AG08395 (cell line): ENCODE measurements at regions not wholly inside any gene's neighbourhood (a gene's known extent, or its start where the extent isn't known, plus 50 kb on each side); places are given as distances from the start of the nearest gene placed in this dataset.
A peak's percentile ranks its signal among the peaks of the same experiment; 100 is the strongest.

Source experiments
- DNase-seq: peaks from one replicate; pipeline ENCODE4 v3.0.0; 2012; ENCODE audit warnings: mixed read lengths, low spot score

DNA sequence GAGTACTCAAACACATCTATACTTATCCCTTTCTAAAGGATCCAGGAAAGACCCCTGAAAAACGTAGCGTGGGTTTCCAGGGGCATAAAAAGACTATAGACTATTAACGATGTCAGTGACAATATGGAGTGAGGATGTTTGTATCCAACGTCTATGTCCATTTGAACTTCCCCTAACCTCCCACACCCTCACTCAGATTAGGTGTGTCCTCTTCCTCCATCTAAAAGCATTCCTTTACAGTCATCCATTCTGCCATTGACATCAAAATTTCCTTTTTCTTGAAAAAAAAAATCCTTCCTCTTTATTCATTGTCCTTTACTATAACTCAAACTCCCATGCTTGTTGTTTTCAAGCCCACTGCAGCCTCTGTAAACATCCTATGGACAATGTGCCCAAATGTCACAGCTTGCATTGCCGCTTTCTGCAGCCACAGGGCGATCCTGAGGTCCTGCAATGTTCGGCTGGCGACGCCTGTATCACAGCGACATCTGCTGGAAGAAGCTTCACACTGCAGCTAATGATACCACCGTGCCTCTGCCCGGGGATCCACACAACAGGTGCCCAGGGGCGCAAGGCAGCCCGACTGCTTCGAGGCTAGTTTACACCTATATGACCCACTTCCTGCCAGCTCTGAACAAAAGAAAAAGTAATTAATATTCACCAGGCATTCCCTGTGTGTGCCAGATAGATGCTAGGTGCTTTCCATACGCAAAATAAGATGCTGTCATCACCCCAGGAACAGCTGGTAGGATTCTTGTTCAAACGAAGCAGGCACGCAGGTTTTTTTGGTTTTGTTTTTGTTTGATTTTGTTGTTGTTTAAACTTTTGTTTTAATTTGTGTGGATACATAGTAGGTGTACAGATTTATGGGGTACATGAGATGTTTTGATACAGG is 267.9 kb upstream of the GHITM start:
- peak; percentile 77 for DNase-seq

- DNase-seq, result no peak
These were observed 259.0 kb upstream of the GHITM start for GRCh38 chr10:83880252-83880791.

DNA sequence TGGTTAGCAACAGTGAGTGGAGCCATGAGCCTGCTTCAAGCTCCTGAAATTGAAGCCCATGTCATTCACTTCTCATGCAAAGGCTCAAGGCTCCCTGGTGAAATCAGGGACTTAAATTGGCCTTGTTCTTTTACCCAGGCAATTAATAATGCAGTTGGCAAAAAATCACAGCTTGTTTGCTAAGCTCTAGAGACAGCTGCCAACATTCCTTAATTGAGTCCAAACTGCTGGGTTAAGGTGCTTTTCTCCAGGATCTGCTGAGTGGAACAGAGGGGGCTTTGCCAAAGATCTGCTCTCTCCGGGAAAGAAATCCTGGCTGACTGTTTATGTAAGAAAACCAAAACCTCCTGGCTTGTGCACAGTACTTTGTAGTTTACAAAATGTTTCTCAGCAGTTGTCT is 257.6 kb upstream of the GHITM start:
- DNase-seq, result no peak

- no peak for DNase-seq
These were observed 252.4 kb upstream of the GHITM start for GRCh38 chr10:83886871-83887270.

DNA sequence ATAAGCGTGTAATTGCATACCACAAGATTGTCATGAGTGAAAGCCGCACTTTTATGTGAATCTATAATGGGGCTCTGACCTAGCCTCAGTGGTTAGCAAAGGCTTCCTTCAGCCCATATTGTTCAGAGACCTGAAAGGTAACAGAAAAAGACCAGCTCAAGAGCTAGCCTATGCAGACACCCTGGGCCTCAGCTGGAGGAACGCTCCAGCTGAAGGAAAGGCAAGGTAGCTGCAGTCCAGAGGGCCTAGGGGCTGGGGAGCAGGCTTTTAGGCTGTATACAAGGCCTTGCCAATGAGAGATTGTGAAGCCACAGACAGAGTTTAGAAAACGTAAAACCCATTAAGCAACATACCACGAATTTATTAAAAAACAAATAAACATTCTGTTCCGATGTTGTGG is 246.6 kb upstream of the GHITM start:
- DNase-seq, result no peak

DNA sequence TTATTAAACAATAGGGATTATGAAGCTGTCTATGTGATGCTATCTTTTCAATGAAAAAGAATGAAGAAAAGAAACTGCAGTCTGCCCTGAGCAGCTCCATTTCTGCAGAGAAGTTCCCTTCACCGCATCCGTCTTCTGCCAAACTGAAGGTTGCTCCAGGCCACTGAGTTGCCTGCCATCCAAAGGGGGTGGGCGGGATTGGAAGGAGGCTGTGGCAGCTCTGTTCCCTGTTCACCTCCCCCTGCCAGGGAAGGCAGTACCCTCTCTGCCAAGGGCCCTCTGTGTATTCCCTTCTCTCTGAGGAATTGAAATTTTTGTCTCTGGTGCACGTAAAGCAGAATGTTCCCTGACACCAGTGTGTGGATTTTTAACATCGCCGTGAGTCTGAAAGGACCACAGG is 243.1 kb upstream of the GHITM start:
- DNase-seq, result no peak

DNA sequence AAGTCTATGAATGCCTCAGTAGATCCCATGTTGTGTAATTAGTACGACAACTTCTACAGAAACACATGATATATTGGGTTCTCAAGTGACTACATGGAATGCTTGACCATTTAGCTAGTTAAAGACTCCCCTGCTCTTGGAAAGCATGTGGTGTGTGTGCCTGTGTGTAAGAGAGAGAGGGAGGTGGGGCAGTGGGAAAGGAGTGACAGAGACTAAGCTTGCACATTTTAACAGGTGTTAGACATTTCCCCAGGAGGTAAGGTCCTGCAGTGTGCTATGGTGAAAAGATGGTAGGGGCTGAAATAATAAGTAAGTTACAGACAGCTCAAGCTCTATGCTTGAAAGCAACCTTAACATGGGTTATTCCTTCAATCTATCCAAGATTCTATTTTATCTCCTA is 241.7 kb upstream of the GHITM start:
- no peak for DNase-seq

GRCh38 chr10:83908506-83908905 is 230.8 kb upstream of the GHITM start:
- DNase-seq, result no peak

DNA sequence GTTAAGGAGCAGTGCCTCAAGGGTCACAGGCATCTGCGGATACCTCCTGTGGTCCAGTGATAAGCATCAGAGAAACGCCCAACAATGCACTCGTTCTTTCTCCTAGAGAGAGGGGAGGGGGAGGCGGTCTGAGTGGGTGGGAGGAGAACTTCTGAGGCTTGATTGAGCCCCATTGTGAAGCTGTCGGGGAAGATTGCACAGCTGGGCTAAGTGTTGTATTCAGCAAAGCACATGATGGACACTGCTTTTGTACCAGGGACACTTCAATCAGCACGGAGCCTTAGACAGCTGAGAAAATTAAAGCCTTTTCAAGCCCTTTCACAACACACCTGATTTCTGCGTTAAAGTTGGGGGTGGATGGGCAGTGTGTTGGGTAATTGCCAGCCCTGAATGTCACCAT is 230.3 kb upstream of the GHITM start:
- no peak for DNase-seq

- no peak for DNase-seq
These were observed 223.5 kb upstream of the GHITM start for GRCh38 chr10:83915801-83916200.

DNA sequence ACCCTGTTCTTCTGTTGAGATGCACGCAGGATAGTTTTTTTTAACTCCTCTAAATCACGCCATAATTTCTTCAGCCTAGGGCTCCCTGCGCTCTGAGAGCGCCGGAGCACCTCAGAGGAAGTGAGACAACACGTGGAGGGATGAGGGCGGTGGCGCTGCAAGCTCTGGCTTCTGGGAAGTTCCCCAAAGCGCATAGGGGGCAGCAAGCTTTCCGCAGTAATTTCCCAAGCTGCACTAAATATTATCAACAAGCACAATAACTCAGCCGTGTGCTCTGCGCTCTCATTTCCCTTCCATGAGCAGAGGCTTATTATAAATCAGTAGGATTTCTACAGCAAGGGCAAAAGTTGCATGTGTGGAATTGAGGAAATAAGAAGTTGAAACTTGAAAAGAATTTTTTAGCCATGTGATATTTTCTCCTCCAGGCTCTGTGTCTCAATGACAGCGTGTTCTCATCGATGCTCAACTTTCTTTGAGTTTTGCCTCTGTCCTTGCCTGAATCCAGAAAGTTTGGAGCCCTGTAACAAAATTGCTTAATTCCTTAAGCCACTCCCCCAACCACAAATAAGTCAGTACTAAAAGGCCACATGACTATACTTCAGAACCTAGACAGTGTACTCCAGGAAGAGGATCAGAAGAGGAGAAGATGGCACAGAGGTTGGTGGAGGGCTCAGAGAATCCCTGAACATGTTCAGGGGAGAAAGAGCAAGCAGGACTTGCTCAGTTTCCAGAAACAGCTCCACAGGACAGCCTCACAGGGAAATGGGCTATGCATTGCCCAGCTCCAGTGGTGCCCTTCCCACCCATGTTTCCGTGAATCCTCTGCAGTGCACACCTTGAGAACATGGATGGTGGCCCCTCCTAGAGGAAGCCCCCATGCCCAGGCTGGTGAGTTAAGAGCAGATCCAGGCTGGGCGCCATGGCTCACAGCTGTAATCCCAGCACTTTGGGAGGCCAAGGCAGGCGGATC is 221.5 kb upstream of the GHITM start:
- DNase-seq, result no peak

- no peak for DNase-seq
These were observed 220.1 kb upstream of the GHITM start for GRCh38 chr10:83919187-83919586.

- DNase-seq, result no peak
These were observed 217.1 kb upstream of the GHITM start for GRCh38 chr10:83921984-83922860.

GRCh38 chr10:83925133-83925532 is 214.2 kb upstream of the GHITM start:
- no peak for DNase-seq

- no peak for DNase-seq
These were observed 212.7 kb upstream of the GHITM start for GRCh38 chr10:83926606-83927005.

DNA sequence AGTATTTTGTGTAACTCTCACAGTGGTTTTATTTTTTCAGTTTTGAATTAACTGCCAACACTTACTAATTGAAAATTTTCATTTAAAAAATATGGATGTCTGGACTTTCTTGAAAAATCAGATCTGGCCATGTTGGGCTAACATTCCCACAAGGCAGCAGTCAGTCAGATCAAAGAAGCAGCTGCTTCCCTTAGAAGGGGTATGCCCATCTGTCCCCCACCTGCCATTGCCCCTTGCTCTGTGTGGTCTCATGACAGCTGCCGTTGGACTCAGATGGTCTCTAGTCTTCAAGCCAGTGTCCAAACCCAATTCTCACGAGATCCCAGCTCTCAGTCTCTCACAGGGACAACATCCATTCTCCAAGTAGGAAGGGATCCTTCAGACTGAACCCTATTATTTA is 212.1 kb upstream of the GHITM start:
- no peak for DNase-seq

- no peak for DNase-seq
These were observed 209.9 kb upstream of the GHITM start for GRCh38 chr10:83929399-83929798.

DNA sequence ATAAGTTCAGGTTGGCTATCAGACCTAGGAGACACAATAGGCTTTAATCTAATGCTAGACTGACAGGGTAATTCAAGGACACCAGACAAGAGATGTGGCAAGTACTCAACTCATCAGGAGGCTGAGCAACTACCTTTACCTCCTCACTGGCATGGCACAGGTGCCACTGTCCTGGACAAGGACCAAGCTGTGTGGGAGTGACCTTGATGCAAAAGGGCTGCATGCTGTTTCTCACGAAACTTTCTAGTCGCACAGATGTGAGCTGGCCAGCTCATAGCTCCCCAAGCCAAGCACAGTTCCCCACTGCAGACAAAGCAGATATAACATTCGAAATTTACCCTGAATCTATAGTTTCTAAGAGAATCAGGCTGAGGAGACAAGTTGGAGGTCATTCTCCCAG is 207.6 kb upstream of the GHITM start:
- no peak for DNase-seq

- no peak for DNase-seq
These were observed 207.1 kb upstream of the GHITM start for GRCh38 chr10:83932245-83932644.

- no peak for DNase-seq
These were observed 205.2 kb upstream of the GHITM start for GRCh38 chr10:83934062-83934461.

DNA sequence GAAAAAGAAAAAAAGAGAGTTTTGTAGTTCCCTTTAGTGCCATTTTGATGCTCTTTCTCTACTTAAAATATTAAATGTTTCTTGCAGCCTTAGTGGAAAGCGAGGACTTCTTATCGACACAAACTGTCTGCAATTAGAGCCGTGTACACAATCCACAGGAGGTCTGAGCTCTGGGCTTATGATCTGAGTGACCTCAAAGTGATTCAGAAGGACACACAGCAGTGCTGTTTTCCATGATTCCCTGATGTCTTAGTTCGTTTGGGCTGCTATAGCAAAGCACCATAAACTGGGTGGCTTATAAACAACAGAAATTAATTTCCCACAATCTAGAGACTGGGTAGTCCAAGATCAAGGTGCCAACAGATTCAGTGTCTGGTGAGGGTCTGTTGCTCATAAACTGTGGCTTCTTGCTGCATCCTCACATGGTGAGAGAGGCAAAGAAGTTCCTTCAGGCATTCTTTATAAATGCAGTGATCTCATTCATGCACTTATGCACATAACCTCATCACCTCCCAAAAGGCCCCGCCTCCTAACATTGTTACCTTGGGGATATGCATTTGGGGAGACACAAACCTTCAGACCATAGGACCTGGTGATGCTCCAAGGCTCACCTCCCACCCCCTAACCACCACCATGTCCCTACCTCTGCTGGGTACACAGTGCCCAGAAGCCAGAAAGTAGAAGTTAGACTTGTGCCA is 204.5 kb upstream of the GHITM start:
- DNase-seq, result no peak
